Liver (tissue), 8 donors: ENCODE measurements at regions not wholly inside any gene's neighbourhood (a gene's known extent, or its start where the extent isn't known, plus 50 kb on each side); places are given as distances from the start of the nearest gene placed in this dataset.

ENCODE experiments used
- DNase-seq: peaks from one replicate; pipeline ENCODE4 v3.0.0-alpha.2; 2017; ENCODE audit warnings: low spot score
- H3K27ac ChIP-seq, 2 donors: one replicate each; pipeline ENCODE4 v1.7.0; 2013; ENCODE audit warnings: inconsistent platforms in 2 of 2, low read length in 2 of 2, control low read depth in 1 of 2, low read depth in 1 of 2, mild to moderate bottlenecking in 1 of 2
- H3K27me3 ChIP-seq, 4 donors: one replicate each; pipeline versions ENCODE4 v1.6.1 to v1.7.0; 2013; ENCODE audit warnings: low read length in 3 of 4, inconsistent platforms in 1 of 4, mild to moderate bottlenecking in 1 of 4, moderate library complexity in 1 of 4; ENCODE audit not compliant: control insufficient read depth in 4 of 4, insufficient read depth in 4 of 4
- H3K36me3 ChIP-seq, 4 donors: one replicate each; pipeline versions ENCODE4 v1.6.1 to v1.7.0; 2013; ENCODE audit warnings: low read length in 3 of 4, mild to moderate bottlenecking in 3 of 4, low read depth in 1 of 4, moderate library complexity in 1 of 4; ENCODE audit not compliant: control insufficient read depth in 4 of 4, insufficient read depth in 3 of 4
- H3K4me1 ChIP-seq, 4 donors: one replicate each; pipeline versions ENCODE4 v1.6.1 to v1.7.0; 2013; ENCODE audit warnings: low read length in 3 of 4, mild to moderate bottlenecking in 3 of 4, moderate library complexity in 1 of 4; ENCODE audit not compliant: control insufficient read depth in 4 of 4, insufficient read depth in 4 of 4
- H3K4me3 ChIP-seq, 3 donors: one replicate each; pipeline versions ENCODE4 v1.6.1 to v1.7.0; 2013; ENCODE audit warnings: low read length in 3 of 3, control low read depth in 1 of 3, low read depth in 1 of 3, mild to moderate bottlenecking in 1 of 3
- H3K9ac ChIP-seq, 2 donors: one replicate each; pipeline ENCODE4 v1.7.0; 2013; ENCODE audit warnings: low read length in 2 of 2, mild to moderate bottlenecking in 2 of 2, moderate library complexity in 2 of 2, control low read depth in 1 of 2, low read depth in 1 of 2
- H3K9me3 ChIP-seq, 4 donors: one replicate each; pipeline versions ENCODE4 v1.6.1 to v1.7.0; 2013; ENCODE audit warnings: low read length in 3 of 4; ENCODE audit not compliant: control insufficient read depth in 4 of 4
- FOXA1 ChIP-seq: IDR thresholded peaks from 2 replicates; pipeline ENCODE4 v1.6.1; 2016; ENCODE audit warnings: antibody characterized with exemption
- FOXA2 ChIP-seq: IDR thresholded peaks from 2 replicates; pipeline ENCODE4 v1.6.1; 2016; ENCODE audit warnings: antibody characterized with exemption
- GABPA ChIP-seq, 2 donors: IDR thresholded peaks in 1 of 2; conservative IDR thresholded peaks in 1 of 2; 2 replicates each; pipeline ENCODE4 v1.6.1; 2016; ENCODE audit warnings: antibody characterized with exemption in 2 of 2, mild to moderate bottlenecking in 1 of 2, moderate library complexity in 1 of 2
- HNF4A ChIP-seq, 2 donors: conservative IDR thresholded peaks; 2 replicates each; pipeline ENCODE4 v1.6.1; 2016; ENCODE audit warnings: antibody characterized with exemption in 2 of 2, mild to moderate bottlenecking in 2 of 2
- JUND ChIP-seq, 2 donors: IDR thresholded peaks; 2 replicates each; pipeline ENCODE4 v1.6.1; 2016; ENCODE audit warnings: antibody characterized with exemption in 2 of 2
- NR2F2 ChIP-seq: IDR thresholded peaks from 2 replicates; pipeline ENCODE4 v1.6.1; 2016; ENCODE audit warnings: antibody characterized with exemption
- RAD21 ChIP-seq, 2 donors: IDR thresholded peaks; 2 replicates each; pipeline ENCODE4 v1.6.1; 2016; ENCODE audit warnings: antibody characterized with exemption in 2 of 2, mild to moderate bottlenecking in 2 of 2
- RXRA ChIP-seq, 2 donors: IDR thresholded peaks; 2 replicates each; pipeline ENCODE4 v1.6.1; 2017 to 2018; ENCODE audit warnings: antibody characterized with exemption in 2 of 2, mild to moderate bottlenecking in 1 of 2
- TAF1 ChIP-seq: conservative IDR thresholded peaks from 2 replicates; pipeline ENCODE4 v1.6.1; 2016; ENCODE audit warnings: antibody characterized with exemption, mild to moderate bottlenecking
- YY1 ChIP-seq: IDR thresholded peaks from 2 replicates; pipeline ENCODE4 v1.6.1; 2016; ENCODE audit warnings: antibody characterized with exemption, mild to moderate bottlenecking
- WGBS: extraction: QIAGEN DNeasy Blood & Tissue Kit; methylation state at CpG from one replicate; pipeline ENCODE4 v1.1.7; 2013; 5-methylcytosine and 5-hydroxymethylcytosine counted together
- TF ChIP-seq, protein P1 (sequence below): IDR thresholded peaks from 2 replicates; pipeline ENCODE4 v1.6.1; 2016; ENCODE audit warnings: antibody characterized with exemption, mild to moderate bottlenecking
- TF ChIP-seq, protein P2 (sequence below): fragments of 150-350 bp; IDR thresholded peaks from 2 replicates; pipeline ENCODE4 v1.5.1; 2017; ENCODE audit warnings: improper control_type of control experiment, low read depth, low read length; ENCODE audit not compliant: missing input control
- TF ChIP-seq, protein P3 (sequence below): IDR thresholded peaks from 2 replicates; pipeline ENCODE4 v1.6.1; 2016; ENCODE audit warnings: antibody characterized with exemption
- donor health status: healthy.
- donor health status: healthy.
- donor health status: healthy.
- donor health status: healthy.
- donor health status: healthy.

DNA sequence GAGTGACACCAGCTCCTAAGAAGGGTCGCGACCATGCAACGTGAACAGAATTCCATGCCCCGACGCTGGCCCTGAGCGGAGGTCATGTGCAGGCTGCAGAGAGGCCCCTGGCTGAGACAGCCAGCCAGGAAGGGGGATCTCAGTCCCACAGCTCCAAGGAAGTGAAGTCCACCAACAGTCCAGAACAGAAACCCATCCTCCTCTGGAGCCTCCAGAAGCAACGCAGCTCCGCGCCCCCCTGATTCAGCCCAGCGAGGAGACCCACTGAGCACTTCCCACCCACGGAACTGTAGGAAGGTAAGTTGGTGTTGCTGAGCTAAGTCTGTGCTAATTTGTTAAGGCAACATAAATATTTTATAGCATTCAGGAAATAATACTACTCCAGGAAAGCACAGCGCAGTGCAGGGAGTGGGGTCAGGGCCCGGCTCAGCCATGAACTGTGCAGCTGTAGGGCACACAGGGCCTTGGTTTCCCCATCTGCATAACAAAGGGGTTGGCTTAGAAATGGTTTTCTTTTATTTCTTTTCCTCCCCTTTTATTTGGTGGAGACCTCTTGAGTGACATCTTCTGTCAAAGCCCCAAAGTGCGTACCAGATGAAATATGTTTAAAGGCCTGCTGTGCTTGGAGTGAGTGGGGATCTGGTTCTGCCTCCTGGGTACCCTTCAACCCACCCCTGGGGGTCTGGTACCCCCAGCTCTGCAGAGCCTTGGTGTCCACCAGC, 241.1 kb upstream of the PMEPA1 start:
- Histone ChIP-seq H3K9ac (no peak overlapping the region), H3K9me3 (peaks cover 0 to 3% (median 0%) of the 10 kb centered on the region in 4 donors), H3K4me1 (no peaks in the 10 kb centered on the region), H3K36me3 (no peaks in the 10 kb centered on the region), H3K27me3 (no peaks in the 10 kb centered on the region), H3K4me3 (no peak overlapping the region), H3K27ac (no peak overlapping the region)
- no peak for DNase-seq
- TF ChIP-seq FOXA1 (no peak), TAF1 (no peak), RXRA (IDR thresholded peaks at IDR 0.05) (no peak), RAD21 (IDR thresholded peaks at IDR 0.05) (no peak), HNF4A (conservative IDR thresholded peaks at IDR 0.05) (no peak), YY1 (no peak), GABPA (IDR thresholded peaks at IDR 0.05 in 1 of 2, conservative IDR thresholded peaks at IDR 0.05 in 1 of 2) (no peak), FOXA2 (no peak), JUND (IDR thresholded peaks at IDR 0.05) (no peak), NR2F2 (no peak)
- TF ChIP-seq, protein P1, sequence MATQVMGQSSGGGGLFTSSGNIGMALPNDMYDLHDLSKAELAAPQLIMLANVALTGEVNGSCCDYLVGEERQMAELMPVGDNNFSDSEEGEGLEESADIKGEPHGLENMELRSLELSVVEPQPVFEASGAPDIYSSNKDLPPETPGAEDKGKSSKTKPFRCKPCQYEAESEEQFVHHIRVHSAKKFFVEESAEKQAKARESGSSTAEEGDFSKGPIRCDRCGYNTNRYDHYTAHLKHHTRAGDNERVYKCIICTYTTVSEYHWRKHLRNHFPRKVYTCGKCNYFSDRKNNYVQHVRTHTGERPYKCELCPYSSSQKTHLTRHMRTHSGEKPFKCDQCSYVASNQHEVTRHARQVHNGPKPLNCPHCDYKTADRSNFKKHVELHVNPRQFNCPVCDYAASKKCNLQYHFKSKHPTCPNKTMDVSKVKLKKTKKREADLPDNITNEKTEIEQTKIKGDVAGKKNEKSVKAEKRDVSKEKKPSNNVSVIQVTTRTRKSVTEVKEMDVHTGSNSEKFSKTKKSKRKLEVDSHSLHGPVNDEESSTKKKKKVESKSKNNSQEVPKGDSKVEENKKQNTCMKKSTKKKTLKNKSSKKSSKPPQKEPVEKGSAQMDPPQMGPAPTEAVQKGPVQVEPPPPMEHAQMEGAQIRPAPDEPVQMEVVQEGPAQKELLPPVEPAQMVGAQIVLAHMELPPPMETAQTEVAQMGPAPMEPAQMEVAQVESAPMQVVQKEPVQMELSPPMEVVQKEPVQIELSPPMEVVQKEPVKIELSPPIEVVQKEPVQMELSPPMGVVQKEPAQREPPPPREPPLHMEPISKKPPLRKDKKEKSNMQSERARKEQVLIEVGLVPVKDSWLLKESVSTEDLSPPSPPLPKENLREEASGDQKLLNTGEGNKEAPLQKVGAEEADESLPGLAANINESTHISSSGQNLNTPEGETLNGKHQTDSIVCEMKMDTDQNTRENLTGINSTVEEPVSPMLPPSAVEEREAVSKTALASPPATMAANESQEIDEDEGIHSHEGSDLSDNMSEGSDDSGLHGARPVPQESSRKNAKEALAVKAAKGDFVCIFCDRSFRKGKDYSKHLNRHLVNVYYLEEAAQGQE = no peak
- TF ChIP-seq, protein P2, sequence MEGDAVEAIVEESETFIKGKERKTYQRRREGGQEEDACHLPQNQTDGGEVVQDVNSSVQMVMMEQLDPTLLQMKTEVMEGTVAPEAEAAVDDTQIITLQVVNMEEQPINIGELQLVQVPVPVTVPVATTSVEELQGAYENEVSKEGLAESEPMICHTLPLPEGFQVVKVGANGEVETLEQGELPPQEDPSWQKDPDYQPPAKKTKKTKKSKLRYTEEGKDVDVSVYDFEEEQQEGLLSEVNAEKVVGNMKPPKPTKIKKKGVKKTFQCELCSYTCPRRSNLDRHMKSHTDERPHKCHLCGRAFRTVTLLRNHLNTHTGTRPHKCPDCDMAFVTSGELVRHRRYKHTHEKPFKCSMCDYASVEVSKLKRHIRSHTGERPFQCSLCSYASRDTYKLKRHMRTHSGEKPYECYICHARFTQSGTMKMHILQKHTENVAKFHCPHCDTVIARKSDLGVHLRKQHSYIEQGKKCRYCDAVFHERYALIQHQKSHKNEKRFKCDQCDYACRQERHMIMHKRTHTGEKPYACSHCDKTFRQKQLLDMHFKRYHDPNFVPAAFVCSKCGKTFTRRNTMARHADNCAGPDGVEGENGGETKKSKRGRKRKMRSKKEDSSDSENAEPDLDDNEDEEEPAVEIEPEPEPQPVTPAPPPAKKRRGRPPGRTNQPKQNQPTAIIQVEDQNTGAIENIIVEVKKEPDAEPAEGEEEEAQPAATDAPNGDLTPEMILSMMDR = no peak
- TF ChIP-seq, protein P3, sequence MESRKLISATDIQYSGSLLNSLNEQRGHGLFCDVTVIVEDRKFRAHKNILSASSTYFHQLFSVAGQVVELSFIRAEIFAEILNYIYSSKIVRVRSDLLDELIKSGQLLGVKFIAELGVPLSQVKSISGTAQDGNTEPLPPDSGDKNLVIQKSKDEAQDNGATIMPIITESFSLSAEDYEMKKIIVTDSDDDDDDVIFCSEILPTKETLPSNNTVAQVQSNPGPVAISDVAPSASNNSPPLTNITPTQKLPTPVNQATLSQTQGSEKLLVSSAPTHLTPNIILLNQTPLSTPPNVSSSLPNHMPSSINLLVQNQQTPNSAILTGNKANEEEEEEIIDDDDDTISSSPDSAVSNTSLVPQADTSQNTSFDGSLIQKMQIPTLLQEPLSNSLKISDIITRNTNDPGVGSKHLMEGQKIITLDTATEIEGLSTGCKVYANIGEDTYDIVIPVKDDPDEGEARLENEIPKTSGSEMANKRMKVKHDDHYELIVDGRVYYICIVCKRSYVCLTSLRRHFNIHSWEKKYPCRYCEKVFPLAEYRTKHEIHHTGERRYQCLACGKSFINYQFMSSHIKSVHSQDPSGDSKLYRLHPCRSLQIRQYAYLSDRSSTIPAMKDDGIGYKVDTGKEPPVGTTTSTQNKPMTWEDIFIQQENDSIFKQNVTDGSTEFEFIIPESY = no peak
- 80% methylated on average over 14 of the region's 14 CpGs for WGBS

DNA sequence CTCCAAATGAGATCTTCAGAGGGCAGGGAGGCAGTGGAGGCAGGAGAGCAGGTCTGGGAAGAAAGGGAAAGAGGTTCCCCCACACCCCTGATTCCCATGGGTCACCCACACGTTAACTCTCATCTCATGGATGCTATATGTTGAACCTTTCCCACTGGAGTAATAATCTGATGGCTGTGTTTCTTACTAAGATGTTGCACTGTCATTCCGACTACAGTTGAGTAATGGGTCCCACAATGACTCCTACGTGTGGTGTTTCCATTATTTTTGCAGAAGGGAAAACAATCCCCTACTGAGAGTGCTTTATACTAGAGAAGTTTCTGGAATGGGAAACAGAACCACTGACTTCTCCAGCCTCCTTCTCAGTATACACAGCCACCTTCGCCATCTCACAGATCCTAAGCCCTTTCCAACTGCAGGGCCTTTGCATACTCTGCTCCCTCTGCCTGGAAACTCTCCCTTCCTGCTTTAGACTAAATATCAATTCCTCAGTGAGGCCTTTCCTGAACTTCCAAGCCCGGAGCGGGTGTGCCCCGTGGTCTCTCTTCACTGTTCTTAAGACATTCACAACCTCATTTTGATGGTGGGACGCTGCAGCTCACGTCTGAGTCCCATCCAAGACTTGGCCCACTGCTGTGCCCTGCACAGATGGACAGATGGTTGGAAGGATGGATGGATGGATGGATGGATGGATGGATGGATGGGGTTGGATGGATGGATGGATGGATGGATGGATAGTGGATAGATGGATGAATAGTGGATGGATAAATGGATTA, 238.6 kb upstream of the PMEPA1 start:
- Histone ChIP-seq H3K4me1 (no peaks in the 10 kb centered on the region), H3K27ac (no peak overlapping the region), H3K27me3 (no peaks in the 10 kb centered on the region), H3K4me3 (no peak overlapping the region), H3K36me3 (no peaks in the 10 kb centered on the region), H3K9ac (no peak overlapping the region), H3K9me3 (peaks cover 0 to 3% (median 0%) of the 10 kb centered on the region in 4 donors)
- TF ChIP-seq GABPA (IDR thresholded peaks at IDR 0.05 in 1 of 2, conservative IDR thresholded peaks at IDR 0.05 in 1 of 2) = no peak
- WGBS = 89% methylated on average over 9 of the region's 9 CpGs
- DNase-seq = no peak
